MM.1S (cell line): ENCODE measurements at regions not wholly inside any gene's neighbourhood (a gene's known extent, or its start where the extent isn't known, plus 50 kb on each side); places are given as distances from the start of the nearest gene placed in this dataset.
"Not testable (repeated sequence)": the region's sequence is repeated elsewhere in the genome, so short reads cannot be mapped to it uniquely, and the experiment has no call there.

Source experiments
- DNase-seq: peaks from one replicate; pipeline ENCODE4 v3.0.0-alpha.2; 2015
- H2AFZ ChIP-seq: fragments of 300-600 bp; sonication (generic); 2 replicates; pipeline ENCODE4 v1.6.0; 2016; ENCODE audit warnings: antibody characterized with exemption, low read length
- H3F3A ChIP-seq: fragments of 300-600 bp; sonication (generic); 2 replicates; pipeline ENCODE4 v1.6.1; 2016; ENCODE audit warnings: mild to moderate bottlenecking, antibody characterized with exemption, low read length, moderate library complexity, mixed read lengths; ENCODE audit not compliant: insufficient read depth
- H3K27ac ChIP-seq: fragments of 300-600 bp; sonication (generic); 2 replicates; pipeline ENCODE4 v1.5.1; 2016; ENCODE audit warnings: mild to moderate bottlenecking, low read length
- H3K27me3 ChIP-seq: fragments of 300-600 bp; sonication (generic); replicated peaks from 2 replicates; pipeline ENCODE4 v1.6.0; 2016; ENCODE audit warnings: low read length; ENCODE audit not compliant: insufficient read depth
- H3K36me3 ChIP-seq: fragments of 300-600 bp; sonication (generic); replicated peaks from 2 replicates; pipeline ENCODE4 v1.6.1; 2016; ENCODE audit warnings: mild to moderate bottlenecking, low read length, mixed read lengths; ENCODE audit not compliant: insufficient read depth
- H3K4me1 ChIP-seq: fragments of 300-600 bp; sonication (generic); 2 replicates; pipeline ENCODE4 v1.6.1; 2016; ENCODE audit warnings: low read length, mixed read lengths
- H3K4me2 ChIP-seq: fragments of 300-600 bp; sonication (generic); 2 replicates; pipeline ENCODE4 v1.6.0; 2016; ENCODE audit warnings: low read depth, low read length
- H3K4me3 ChIP-seq: fragments of 300-600 bp; sonication (generic); 2 replicates; pipeline ENCODE4 v1.5.1; 2016; ENCODE audit warnings: low read length, mixed read lengths
- H3K79me2 ChIP-seq: fragments of 300-600 bp; sonication (generic); 2 replicates; pipeline ENCODE4 v1.6.1; 2016; ENCODE audit warnings: mixed run types, low read length, mixed read lengths
- H3K9ac ChIP-seq: fragments of 300-600 bp; sonication (generic); 2 replicates; pipeline ENCODE4 v1.6.1; 2016; ENCODE audit warnings: low read length, mixed read lengths
- H3K9me2 ChIP-seq: fragments of 300-600 bp; sonication (generic); replicated peaks from 2 replicates; pipeline ENCODE4 v1.6.1; 2016; ENCODE audit warnings: mild to moderate bottlenecking, low read length, mixed read lengths; ENCODE audit not compliant: insufficient read depth
- H3K9me3 ChIP-seq: fragments of 300-600 bp; sonication (generic); replicated peaks from 2 replicates; pipeline ENCODE4 v1.6.1; 2016; ENCODE audit warnings: mild to moderate bottlenecking, low read length, mixed read lengths; ENCODE audit not compliant: insufficient read depth
- H4K20me1 ChIP-seq: fragments of 300-600 bp; sonication (generic); 2 replicates; pipeline ENCODE4 v1.6.1; 2016; ENCODE audit warnings: mild to moderate bottlenecking, low read length, moderate library complexity, mixed read lengths; ENCODE audit not compliant: insufficient read depth
- CTCF ChIP-seq: fragments of 300-600 bp; sonication (generic); IDR thresholded peaks from 2 replicates; pipeline ENCODE4 v1.5.1; 2016; ENCODE audit warnings: antibody characterized with exemption, low read length, mixed read lengths
- EZH2 ChIP-seq: fragments of 300-600 bp; sonication (generic); optimal IDR thresholded peaks from 2 replicates; pipeline ENCODE3; 2017; ENCODE audit warnings: low read depth, mild to moderate bottlenecking, antibody characterized with exemption, low read length, mixed read lengths
- EZH2phosphoT487 ChIP-seq: fragments of 300-600 bp; sonication (generic); IDR thresholded peaks from 2 replicates; pipeline ENCODE4 v1.6.1; 2018; ENCODE audit warnings: antibody characterized with exemption, low read length

GRCh38 chr21:27346041-27346448 is 379.2 kb upstream of the ADAMTS5 start:
- Histone ChIP-seq H3K4me2 (no peak overlapping the region), H3K36me3 (no peaks in the 10 kb centered on the region), H3K27me3 (no peaks in the 10 kb centered on the region), H4K20me1 (no peaks in the 10 kb centered on the region), H3F3A (no peaks in the 10 kb centered on the region), H3K27ac (no peak overlapping the region), H3K9me3 (no peaks in the 10 kb centered on the region; the same call in 1 of the 2 replicates), H3K4me3 (no peak overlapping the region), H2AFZ (no peak overlapping the region), H3K9ac (no peak overlapping the region), H3K79me2 (no peaks in the 10 kb centered on the region), H3K4me1 (no peaks in the 10 kb centered on the region), H3K9me2 (no peaks in the 10 kb centered on the region)
- TF ChIP-seq EZH2phosphoT487, result no peak
- TF ChIP-seq CTCF, result no peak
- TF ChIP-seq EZH2, result no peak
- no peak for DNase-seq

- Histone ChIP-seq H3K9me3 (no peaks in the 10 kb centered on the region), H3K9ac (no peak overlapping the region), H3K9me2 (no peaks in the 10 kb centered on the region), H3K36me3 (no peaks in the 10 kb centered on the region), H2AFZ (no peak overlapping the region), H3K4me3 (no peak overlapping the region), H4K20me1 (no peaks in the 10 kb centered on the region), H3K27ac (no peak overlapping the region), H3K4me1 (no peaks in the 10 kb centered on the region), H3K4me2 (no peak overlapping the region), H3K79me2 (no peaks in the 10 kb centered on the region), H3F3A (no peaks in the 10 kb centered on the region), H3K27me3 (no peaks in the 10 kb centered on the region)
- no peak for DNase-seq
- TF ChIP-seq EZH2 (no peak), CTCF (no peak), EZH2phosphoT487 (no peak)
Observed at GRCh38 chr21:27339902-27340301, 373.0 kb upstream of the ADAMTS5 start.

- H3K4me3 ChIP-seq, H3K9me2 ChIP-seq, H3F3A ChIP-seq, H3K9me3 ChIP-seq, H3K9ac ChIP-seq, H4K20me1 ChIP-seq, H3K4me2 ChIP-seq, H3K4me1 ChIP-seq, DNase-seq, H2AFZ ChIP-seq, H3K27me3 ChIP-seq, H3K36me3 ChIP-seq, H3K27ac ChIP-seq, H3K79me2 ChIP-seq: not testable (repeated sequence)
Observed at GRCh38 chr21:27338007-27338406, 371.1 kb upstream of the ADAMTS5 start.

- H3K36me3 ChIP-seq, result no peaks in the 10 kb centered on the region
- H3F3A ChIP-seq, result no peaks in the 10 kb centered on the region
- H3K9me3 ChIP-seq, result no peaks in the 10 kb centered on the region
- TF ChIP-seq CTCF, result no peak
- TF ChIP-seq EZH2, result no peak
- no peak for TF ChIP-seq EZH2phosphoT487
- H3K4me2 ChIP-seq, result no peak overlapping the region
- H3K4me1 ChIP-seq, result no peaks in the 10 kb centered on the region
- H4K20me1 ChIP-seq, result no peaks in the 10 kb centered on the region
- H3K9me2 ChIP-seq, result 0 out of 2 replicates have a peak, but pooled peaks cover 3% of the 10 kb centered on the region
- no peak for DNase-seq
- H3K79me2 ChIP-seq, result no peaks in the 10 kb centered on the region
- H2AFZ ChIP-seq, result no peak overlapping the region
- no peak overlapping the region for H3K9ac ChIP-seq
- H3K4me3 ChIP-seq, result no peak overlapping the region
- no peak overlapping the region for H3K27ac ChIP-seq
- H3K27me3 ChIP-seq, result no peaks in the 10 kb centered on the region
Observed at GRCh38 chr21:27333096-27333495, 366.2 kb upstream of the ADAMTS5 start.
